Prostate gland (tissue), 2 donors: ENCODE measurements at regions not wholly inside any gene's neighbourhood (a gene's known extent, or its start where the extent isn't known, plus 50 kb on each side); places are given as distances from the start of the nearest gene placed in this dataset.

Experiments
- DNase-seq: peaks from one replicate; pipeline ENCODE4 v3.0.0-alpha.2; 2019; ENCODE audit warnings: low spot score
- H3K27ac ChIP-seq, 2 donors: fragments of 200-600 bp; sonication (generic); 2 replicates each; pipeline ENCODE4 v1.5.1; 2017 to 2019
- H3K27me3 ChIP-seq: fragments of 200-600 bp; sonication (generic); replicated peaks from 2 replicates; pipeline ENCODE4 v1.5.1; 2019; ENCODE audit not compliant: insufficient read depth
- H3K36me3 ChIP-seq, 2 donors: fragments of 200-600 bp; sonication (generic); 1 replicate in 1 of 2; 2 replicates in 1 of 2; pipeline versions ENCODE4 v1.5.1 to v1.8.1; 2017 to 2019
- H3K4me1 ChIP-seq: fragments of 200-600 bp; sonication (generic); replicated peaks from 2 replicates; pipeline ENCODE4 v1.5.1; 2019
- H3K4me3 ChIP-seq, 2 donors: fragments of 200-600 bp; sonication (generic); 2 replicates each; pipeline ENCODE4 v1.5.1; 2017 to 2019
- H3K9me3 ChIP-seq: fragments of 200-600 bp; sonication (generic); 2 replicates; pipeline ENCODE4 v1.5.1; 2017
- CTCF ChIP-seq, 4 experiments: fragments of 200-600 bp in 2 of 4; fragments of 450-650 bp in 2 of 4; sonication (generic) in 2 of 4; IDR thresholded peaks; 1 replicate in 3 of 4; 2 replicates in 1 of 4; pipeline ENCODE4 v1.5.1; 2016 to 2019; ENCODE audit warnings: antibody characterized with exemption in 4 of 4, mild to moderate bottlenecking in 2 of 4, moderate library complexity in 2 of 4
- POLR2A ChIP-seq: fragments of 450-650 bp; IDR thresholded peaks from one replicate; pipeline ENCODE4 v1.6.1; 2016; ENCODE audit warnings: antibody characterized with exemption, mild to moderate bottlenecking
- POLR2AphosphoS5 ChIP-seq: sonication (generic); formaldehyde crosslinking; IDR thresholded peaks from one replicate; pipeline ENCODE4 v1.6.1; 2017; ENCODE audit warnings: antibody characterized with exemption
- WGBS: methylation state at CpG from one replicate; pipeline ENCODE4 v1.1.5; 2018; 5-methylcytosine and 5-hydroxymethylcytosine counted together
- intact Hi-C: fragments of 100-400 bp; cut with DNase I; formaldehyde crosslinking; loops from one replicate; pipeline ENCODE4 v1.14.2; 2022

GRCh38 chr5:61704289-61704688, 372.2 kb downstream of the ZSWIM6 start:
- intact Hi-C loops, result no loop called here
- DNase-seq, result no peak
- WGBS, result 68% methylated on average over 3 of the region's 3 CpGs

GRCh38 chr5:61706751-61707150, 374.7 kb downstream of the ZSWIM6 start:
- no peak for DNase-seq
- intact Hi-C loops, result no loop called here
- no peak overlapping the region for H3K27ac ChIP-seq
- no peaks in the 10 kb centered on the region for H3K27me3 ChIP-seq
- no peaks in the 10 kb centered on the region for H3K9me3 ChIP-seq
- H3K4me3 ChIP-seq, result no peak overlapping the region
- H3K4me1 ChIP-seq, result no peaks in the 10 kb centered on the region
- WGBS, result 87% methylated on average over 2 of the region's 2 CpGs
- TF ChIP-seq CTCF (IDR thresholded peaks at IDR 0.05) (no peak), POLR2A (no peak), POLR2AphosphoS5 (no peak)
- H3K36me3 ChIP-seq, result no peaks in the 10 kb centered on the region

More at GRCh38 chr5:61704289-61704688, 372.2 kb downstream of the ZSWIM6 start:
- no peaks in the 10 kb centered on the region for H3K4me1 ChIP-seq
- no peaks in the 10 kb centered on the region for H3K9me3 ChIP-seq
- no peaks in the 10 kb centered on the region for H3K27me3 ChIP-seq
- TF ChIP-seq CTCF (IDR thresholded peaks at IDR 0.05) (no peak), POLR2A (no peak), POLR2AphosphoS5 (no peak)
- H3K4me3 ChIP-seq, result no peak overlapping the region
- no peaks in the 10 kb centered on the region for H3K36me3 ChIP-seq
- no peak overlapping the region for H3K27ac ChIP-seq

- WGBS, result 90% methylated on average over 1 of the region's 1 CpG
- H3K27me3 ChIP-seq, result no peaks in the 10 kb centered on the region
- H3K4me1 ChIP-seq, result no peaks in the 10 kb centered on the region
- no peaks in the 10 kb centered on the region for H3K36me3 ChIP-seq
- no peaks in the 10 kb centered on the region for H3K9me3 ChIP-seq
- TF ChIP-seq POLR2A (no peak), POLR2AphosphoS5 (no peak), CTCF (IDR thresholded peaks at IDR 0.05) (no peak)
- DNase-seq, result no peak
- intact Hi-C loops, result no loop called here
- no peak overlapping the region for H3K4me3 ChIP-seq
- H3K27ac ChIP-seq, result no peak overlapping the region
Observed at GRCh38 chr5:61719124-61719523, 387.1 kb downstream of the ZSWIM6 start.

GRCh38 chr5:61720829-61721228, 388.8 kb downstream of the ZSWIM6 start:
- Histone ChIP-seq H3K27ac (no peak overlapping the region), H3K36me3 (no peaks in the 10 kb centered on the region), H3K4me3 (no peak overlapping the region), H3K27me3 (no peaks in the 10 kb centered on the region), H3K4me1 (no peaks in the 10 kb centered on the region), H3K9me3 (no peaks in the 10 kb centered on the region)
- WGBS, result 88% methylated on average over 1 of the region's 1 CpG
- intact Hi-C loops, result no loop called here
- DNase-seq, result no peak
- no peak for TF ChIP-seq CTCF (IDR thresholded peaks at IDR 0.05)
- TF ChIP-seq POLR2AphosphoS5, result no peak
- no peak for TF ChIP-seq POLR2A

- H3K9me3 ChIP-seq, result no peaks in the 10 kb centered on the region
- no peak overlapping the region for H3K4me3 ChIP-seq
- H3K36me3 ChIP-seq, result no peaks in the 10 kb centered on the region
- no peak overlapping the region for H3K27ac ChIP-seq
- H3K4me1 ChIP-seq, result no peaks in the 10 kb centered on the region
- no peak for DNase-seq
- H3K27me3 ChIP-seq, result no peaks in the 10 kb centered on the region
- 76% methylated on average over 2 of the region's 2 CpGs for WGBS
- intact Hi-C loops, result no loop called here
- TF ChIP-seq POLR2AphosphoS5, result no peak
- no peak for TF ChIP-seq POLR2A
- no peak for TF ChIP-seq CTCF (IDR thresholded peaks at IDR 0.05)
Observed at GRCh38 chr5:61724102-61724501, 392.0 kb downstream of the ZSWIM6 start.
